ENCODE measurements at regions not wholly inside any gene's neighbourhood (a gene's known extent, or its start where the extent isn't known, plus 50 kb on each side); places are given as distances from the start of the nearest gene placed in this dataset.

GRCh38 chr10:44766631-44767030, 144.5 kb upstream of the TMEM72 start (continued):
- TF ChIP-seq TAF9B (IDR thresholded peaks at IDR 0.05; ENCODE audit: partially characterized antibody) (no peak), ZNF175 (CRISPR knock-in tag; IDR thresholded peaks at IDR 0.05; ENCODE audit: low read depth) (no peak), HDAC3 (IDR thresholded peaks at IDR 0.05; ENCODE audit: borderline replicate concordance, partially characterized antibody) (no peak), TCF15 (CRISPR knock-in tag; IDR thresholded peaks at IDR 0.05) (no peak), ZBTB9 (CRISPR knock-in tag; IDR thresholded peaks at IDR 0.05) (no peak), MLLT1 (IDR thresholded peaks at IDR 0.05) (no peak), CBX2 (IDR thresholded peaks at IDR 0.05; ENCODE audit: insufficient read depth, low read length, poor library complexity, severe bottlenecking) (no peak)

- Histone ChIP-seq H3K4me1 (replicated peaks in 1 of 2; ENCODE audit: control insufficient read depth in 2 of 2, insufficient read depth in 2 of 2, low read length in 2 of 2) (no peaks in the 10 kb centered on the region), H3K9me1 (ENCODE audit: control insufficient read depth, insufficient read depth, low read length) (no peaks in the 10 kb centered on the region), H3K27me3 (ENCODE audit: control insufficient read depth in 2 of 2, insufficient read depth in 2 of 2, low read length in 2 of 2) (peaks cover 15 to 17% of the 10 kb centered on the region in 2 experiments), H3K4me3 (no peak overlapping the region), H3K4me2 (ENCODE audit: insufficient read depth, low read length) (no peak overlapping the region), H3K36me3 (ENCODE audit: control insufficient read depth, insufficient read depth, low read length) (no peaks in the 10 kb centered on the region), H3K9me3 (replicated peaks; ENCODE audit: control insufficient read depth, insufficient read depth, low read depth, low read length) (no peaks in the 10 kb centered on the region), H3K9ac (ENCODE audit: insufficient read depth in 1 of 2, low read depth in 2 of 2, low read length in 2 of 2) (no peak overlapping the region), H3K27ac (ENCODE audit: extremely low read depth, low read depth, low read length) (no peak overlapping the region), H2AFZ (ENCODE audit: low read depth, low read length) (no peak overlapping the region), H3K79me2 (ENCODE audit: control insufficient read depth, insufficient read depth, low read length) (no peaks in the 10 kb centered on the region), H4K20me1 (replicated peaks; ENCODE audit: control insufficient read depth, insufficient read depth, low read length) (peaks cover 5% of the 10 kb centered on the region; the same call in 1 of the 2 replicates)
- ChIA-PET POLR2A (interaction anchor here (0.6 kb wide), 1 partner anchor 37 kb away, joined by 3 read pairs; no protein-coding TSS in a partner anchor), CTCF (ENCODE audit: low intra/inter-chr PET ratio) (no interaction called here)
- no peak for DNase-seq (ENCODE audit: extremely low read depth in 1 of 4, low spot score in 3 of 4)
- no peak for FAIRE-seq
- ATAC-seq, result no peak
- WGBS (ENCODE audit: insufficient coverage, low coverage, missing lambda C conversion rate), result 0% methylated on average over 1 of the region's 1 CpG
- in situ Hi-C loops (cut with MboI), result no loop called here
- BruUV-seq (replicated peaks), result no TSS peak
- intact Hi-C loops (cut with micrococcal nuclease), result no loop called here
- no peak for TF ChIP-seq RHOXF2B (CRISPR knock-in tag; conservative IDR thresholded peaks at IDR 0.05)
- TF ChIP-seq RAD21 (CRISPR knock-in tag; conservative IDR thresholded peaks at IDR 0.05 in 1 of 2, IDR thresholded peaks at IDR 0.05 in 1 of 2), result no peak
- no peak for TF ChIP-seq YY1 (IDR thresholded peaks at IDR 0.05; ENCODE audit: borderline replicate concordance in 1 of 3, control insufficient read depth in 1 of 3, extremely low read depth in 1 of 3, insufficient read depth in 3 of 3, insufficient read length in 1 of 3, insufficient replicate concordance in 2 of 3, low read depth in 1 of 3, low read length in 2 of 3)
- TF ChIP-seq ZNF639 (CRISPR knock-in tag; conservative IDR thresholded peaks at IDR 0.05 in 1 of 2, IDR thresholded peaks at IDR 0.05 in 1 of 2), result no peak
- TF ChIP-seq GABPB1 (CRISPR knock-in tag; IDR thresholded peaks at IDR 0.05), result no peak
- TF ChIP-seq SRSF9 (IDR thresholded peaks at IDR 0.05; ENCODE audit: borderline replicate concordance, low read depth, low read length), result no peak
- TF ChIP-seq SLC30A9 (CRISPR knock-in tag; IDR thresholded peaks at IDR 0.05), result no peak
- TF ChIP-seq ZNF274 (IDR thresholded peaks at IDR 0.05; ENCODE audit: borderline replicate concordance, low read depth, low read length), result no peak
- TF ChIP-seq ZSCAN29 (IDR thresholded peaks at IDR 0.05), result no peak
Observed at GRCh38 chr10:44769450-44769849, 141.7 kb upstream of the TMEM72 start.

Data from K562 (cell line).